Rectal smooth muscle tissue (tissue), 1 donor: ENCODE measurements at regions not wholly inside any gene's neighbourhood (a gene's known extent, or its start where the extent isn't known, plus 50 kb on each side); places are given as distances from the start of the nearest gene placed in this dataset.

ENCODE experiments used
- H3K27ac ChIP-seq: one replicate; pipeline ENCODE4 v1.7.0; 2013; ENCODE audit warnings: low read depth, low read length, inconsistent platforms
- H3K27me3 ChIP-seq: one replicate; pipeline ENCODE4 v1.7.0; 2013; ENCODE audit warnings: low read length; ENCODE audit not compliant: control insufficient read depth, insufficient read depth
- H3K36me3 ChIP-seq: one replicate; pipeline ENCODE4 v1.7.0; 2013; ENCODE audit warnings: low read length; ENCODE audit not compliant: control insufficient read depth, insufficient read depth
- H3K4me1 ChIP-seq: one replicate; pipeline ENCODE4 v1.7.0; 2013; ENCODE audit warnings: low read length; ENCODE audit not compliant: control insufficient read depth, insufficient read depth
- H3K4me3 ChIP-seq: one replicate; pipeline ENCODE4 v1.7.0; 2013; ENCODE audit warnings: low read length
- H3K9ac ChIP-seq: one replicate; pipeline ENCODE4 v1.7.0; 2013; ENCODE audit warnings: low read length

GRCh38 chr13:87736849-87737385, 65.7 kb downstream of the SLITRK5 start:
- Histone ChIP-seq H3K4me3 (no peak overlapping the region), H3K9ac (no peak overlapping the region), H3K27ac (no peak overlapping the region), H3K27me3 (no peaks in the 10 kb centered on the region), H3K36me3 (no peaks in the 10 kb centered on the region), H3K4me1 (no peaks in the 10 kb centered on the region)

DNA sequence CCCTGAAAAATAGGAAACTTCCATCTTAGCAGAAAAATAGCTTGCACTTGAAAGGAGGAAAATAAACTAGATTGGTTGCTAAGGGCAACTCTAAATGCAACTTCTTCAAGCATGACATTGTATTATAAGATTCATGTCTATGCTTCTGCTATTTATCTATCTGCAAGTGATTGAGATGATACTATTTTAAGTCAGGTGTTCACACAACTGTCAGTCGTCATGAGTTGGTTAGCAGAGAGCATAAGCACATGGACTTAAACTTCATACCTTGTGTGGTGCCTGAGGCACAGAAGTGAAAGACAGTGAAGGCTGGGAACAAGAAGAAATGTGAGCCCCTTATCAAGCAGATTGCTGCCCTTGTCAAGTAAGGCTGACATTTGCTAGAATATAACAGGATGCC, 82.9 kb downstream of the SLITRK5 start:
- no peaks in the 10 kb centered on the region for H3K36me3 ChIP-seq
- H3K27ac ChIP-seq = no peak overlapping the region
- no peaks in the 10 kb centered on the region for H3K4me1 ChIP-seq
- H3K4me3 ChIP-seq = no peak overlapping the region
- no peaks in the 10 kb centered on the region for H3K27me3 ChIP-seq
- no peak overlapping the region for H3K9ac ChIP-seq

GRCh38 chr13:87769445-87769844, 98.3 kb downstream of the SLITRK5 start:
- H3K27me3 ChIP-seq = no peaks in the 10 kb centered on the region
- no peaks in the 10 kb centered on the region for H3K36me3 ChIP-seq
- H3K4me3 ChIP-seq = no peak overlapping the region
- no peaks in the 10 kb centered on the region for H3K4me1 ChIP-seq
- H3K9ac ChIP-seq = no peak overlapping the region
- H3K27ac ChIP-seq = no peak overlapping the region

DNA sequence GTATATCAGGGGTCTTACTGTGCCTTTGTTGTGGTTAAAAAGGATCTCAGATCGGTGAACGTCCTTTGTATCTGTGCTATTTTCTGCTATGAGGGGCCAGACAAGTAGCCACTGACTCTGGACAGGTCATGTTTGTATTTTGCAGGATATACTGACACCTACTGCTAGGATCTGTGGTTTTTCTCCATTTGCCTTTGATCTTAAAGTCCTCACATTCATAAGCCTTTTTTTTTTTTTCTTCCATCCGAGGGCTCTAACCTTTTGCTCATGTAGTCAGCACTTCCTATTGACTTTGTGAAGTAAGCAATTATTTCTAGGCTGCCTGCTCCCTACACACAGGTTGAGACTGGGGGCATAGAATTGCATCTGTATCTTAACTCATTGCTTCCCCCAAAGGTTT, 106.2 kb downstream of the SLITRK5 start:
- Histone ChIP-seq H3K27ac (no peak overlapping the region), H3K4me1 (no peaks in the 10 kb centered on the region), H3K36me3 (no peaks in the 10 kb centered on the region), H3K27me3 (no peaks in the 10 kb centered on the region), H3K4me3 (no peak overlapping the region), H3K9ac (no peak overlapping the region)

DNA sequence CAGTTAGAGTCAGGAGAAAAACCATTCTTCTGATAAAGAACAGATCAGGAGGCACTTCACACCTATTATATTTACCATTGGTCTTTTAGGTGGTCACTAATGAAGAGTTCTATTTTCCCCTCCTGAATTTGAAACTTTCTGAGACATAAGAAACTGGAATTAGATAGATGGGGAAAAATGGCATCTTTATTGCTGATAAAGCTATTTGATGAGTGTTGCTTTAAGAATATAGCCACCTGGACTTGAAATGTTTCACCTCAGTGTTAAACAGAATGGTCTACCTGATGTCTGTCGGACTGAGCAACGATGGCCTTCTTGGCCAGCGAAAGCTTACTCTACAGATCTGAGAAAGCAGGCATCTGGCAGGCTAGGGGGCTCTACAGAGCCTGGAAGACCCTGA, 107.0 kb downstream of the SLITRK5 start:
- no peaks in the 10 kb centered on the region for H3K27me3 ChIP-seq
- no peak overlapping the region for H3K9ac ChIP-seq

GRCh38 chr13:87779426-87779825, 108.3 kb downstream of the SLITRK5 start:
- Histone ChIP-seq H3K4me1 (no peaks in the 10 kb centered on the region), H3K4me3 (no peak overlapping the region), H3K36me3 (no peaks in the 10 kb centered on the region), H3K9ac (no peak overlapping the region), H3K27me3 (no peaks in the 10 kb centered on the region), H3K27ac (no peak overlapping the region)

More for the DNA sequence above, 107.0 kb downstream of the SLITRK5 start:
- H3K36me3 ChIP-seq = no peaks in the 10 kb centered on the region
- no peak overlapping the region for H3K4me3 ChIP-seq
- H3K4me1 ChIP-seq = no peaks in the 10 kb centered on the region
- no peak overlapping the region for H3K27ac ChIP-seq

GRCh38 chr13:87783366-87783765, 112.2 kb downstream of the SLITRK5 start:
- Histone ChIP-seq H3K27ac (no peak overlapping the region), H3K4me3 (no peak overlapping the region), H3K9ac (no peak overlapping the region), H3K4me1 (no peaks in the 10 kb centered on the region), H3K36me3 (no peaks in the 10 kb centered on the region), H3K27me3 (no peaks in the 10 kb centered on the region)

GRCh38 chr13:87788363-87788762, 117.2 kb downstream of the SLITRK5 start:
- H3K27ac ChIP-seq = no peak overlapping the region
- no peak overlapping the region for H3K9ac ChIP-seq
- no peaks in the 10 kb centered on the region for H3K4me1 ChIP-seq
- H3K36me3 ChIP-seq = no peaks in the 10 kb centered on the region
- no peaks in the 10 kb centered on the region for H3K27me3 ChIP-seq
- H3K4me3 ChIP-seq = no peak overlapping the region

DNA sequence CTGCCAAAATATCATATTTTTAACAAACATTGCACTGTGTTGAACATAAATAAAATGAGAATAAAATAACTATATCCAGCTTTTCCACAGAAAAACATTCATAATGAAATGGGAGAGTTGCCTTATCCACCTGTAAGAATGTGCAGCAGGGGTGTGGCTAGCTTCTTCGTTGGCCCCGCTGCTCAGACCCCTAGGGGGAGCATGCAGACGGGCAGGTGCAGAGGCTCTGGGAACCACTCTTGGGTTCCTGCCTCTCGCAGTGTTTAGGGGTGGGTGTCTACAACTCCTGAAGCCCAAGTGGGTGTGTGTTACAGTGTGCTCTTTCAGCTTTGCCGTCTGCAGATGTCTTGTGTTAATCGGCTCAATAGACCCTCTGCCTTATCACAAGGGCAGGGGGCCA, 121.7 kb downstream of the SLITRK5 start:
- Histone ChIP-seq H3K27me3 (no peaks in the 10 kb centered on the region), H3K9ac (no peak overlapping the region), H3K36me3 (no peaks in the 10 kb centered on the region), H3K4me3 (no peak overlapping the region), H3K4me1 (no peaks in the 10 kb centered on the region), H3K27ac (no peak overlapping the region)

DNA sequence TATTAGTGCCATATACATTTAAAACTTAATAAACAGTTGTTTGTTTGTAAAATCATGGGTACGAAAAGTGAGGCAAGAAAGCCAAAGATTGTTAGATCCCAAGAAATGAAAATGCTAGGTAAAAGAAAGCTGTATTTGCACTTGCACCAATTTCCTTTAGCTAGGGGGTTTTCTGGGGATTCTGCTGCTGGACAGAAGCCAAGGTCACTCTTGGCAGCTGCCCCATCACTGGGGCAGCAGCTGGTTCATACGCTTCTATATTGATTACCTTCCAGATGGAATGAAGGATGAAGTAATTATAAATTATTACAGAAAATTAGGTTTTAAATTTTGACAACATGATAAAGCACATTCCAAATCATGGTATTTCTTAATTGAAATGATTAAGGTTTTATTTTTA, 127.4 kb downstream of the SLITRK5 start:
- no peaks in the 10 kb centered on the region for H3K27me3 ChIP-seq
- H3K4me1 ChIP-seq = no peaks in the 10 kb centered on the region
- no peak overlapping the region for H3K4me3 ChIP-seq

GRCh38 chr13:87810391-87810801, 139.2 kb downstream of the SLITRK5 start:
- Histone ChIP-seq H3K27me3 (no peaks in the 10 kb centered on the region), H3K4me3 (no peak overlapping the region), H3K27ac (no peak overlapping the region), H3K36me3 (no peaks in the 10 kb centered on the region), H3K4me1 (no peaks in the 10 kb centered on the region), H3K9ac (no peak overlapping the region)

More for the DNA sequence above, 127.4 kb downstream of the SLITRK5 start:
- no peak overlapping the region for H3K27ac ChIP-seq
- H3K36me3 ChIP-seq = no peaks in the 10 kb centered on the region
- no peak overlapping the region for H3K9ac ChIP-seq

GRCh38 chr13:87810920-87811344, 139.8 kb downstream of the SLITRK5 start:
- H3K36me3 ChIP-seq = no peaks in the 10 kb centered on the region
- H3K9ac ChIP-seq = no peak overlapping the region
- H3K27me3 ChIP-seq = no peaks in the 10 kb centered on the region
- H3K27ac ChIP-seq = no peak overlapping the region
- no peaks in the 10 kb centered on the region for H3K4me1 ChIP-seq
- no peak overlapping the region for H3K4me3 ChIP-seq

DNA sequence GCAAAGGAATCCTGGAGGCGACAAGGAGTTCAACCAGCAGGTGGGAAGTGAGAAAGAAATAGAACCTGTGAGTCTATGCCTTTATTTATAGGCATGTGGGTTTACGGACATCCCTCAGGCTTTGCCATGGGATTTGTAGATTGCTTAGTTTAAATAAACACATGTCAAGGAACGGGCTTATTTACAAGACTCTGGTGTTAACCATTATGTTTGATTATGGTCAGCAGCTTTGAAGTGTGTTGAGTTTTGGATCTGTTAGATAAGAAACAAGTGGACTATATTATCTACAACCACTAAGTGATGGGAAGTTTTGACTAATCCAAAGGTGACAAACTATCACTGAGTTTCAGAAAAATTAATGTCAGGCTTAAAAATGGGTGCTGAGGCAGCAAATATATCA, 143.2 kb downstream of the SLITRK5 start:
- Histone ChIP-seq H3K27ac (no peak overlapping the region), H3K36me3 (no peaks in the 10 kb centered on the region), H3K4me3 (no peak overlapping the region), H3K9ac (no peak overlapping the region), H3K27me3 (no peaks in the 10 kb centered on the region), H3K4me1 (no peaks in the 10 kb centered on the region)
